CD14-positive monocyte (primary cell): ENCODE measurements at regions not wholly inside any gene's neighbourhood (a gene's known extent, or its start where the extent isn't known, plus 50 kb on each side); places are given as distances from the start of the nearest gene placed in this dataset.

Experiments used
- DNase-seq, 3 donors: peaks; one replicate each; pipeline ENCODE4 v3.0.0-alpha.2; 2011 to 2022
- H2AFZ ChIP-seq: 2 replicates; pipeline ENCODE4 v1.6.0; 2012; ENCODE audit warnings: mild to moderate bottlenecking, low read depth, low read length, inconsistent platforms; ENCODE audit not compliant: insufficient read depth, poor library complexity, severe bottlenecking
- H3K27ac ChIP-seq, 2 donors: 1 replicate in 1 of 2; 2 replicates in 1 of 2; pipeline ENCODE4 v1.5.1; 2012 to 2013; ENCODE audit warnings: low read length in 2 of 2, control low read depth in 1 of 2, inconsistent platforms in 1 of 2, low read depth in 1 of 2, mild to moderate bottlenecking in 1 of 2
- H3K27me3 ChIP-seq, 2 donors: one replicate each; pipeline versions ENCODE4 v1.6.0 to v1.6.1; 2011 to 2013; ENCODE audit warnings: low read length in 2 of 2; ENCODE audit not compliant: control insufficient read depth in 2 of 2, insufficient read depth in 2 of 2
- H3K36me3 ChIP-seq, 2 donors: replicated peaks in 1 of 2; 1 replicate in 1 of 2; 2 replicates in 1 of 2; pipeline versions ENCODE4 v1.5.1 to v1.6.1; 2012 to 2013; ENCODE audit warnings: low read length in 2 of 2, control low read depth in 1 of 2, inconsistent platforms in 1 of 2, mild to moderate bottlenecking in 1 of 2; ENCODE audit not compliant: insufficient read depth in 2 of 2, control insufficient read depth in 1 of 2
- H3K4me1 ChIP-seq, 2 donors: 1 replicate in 1 of 2; 2 replicates in 1 of 2; pipeline versions ENCODE4 v1.5.1 to v1.6.1; 2012 to 2013; ENCODE audit warnings: low read length in 2 of 2, control low read depth in 1 of 2, inconsistent platforms in 1 of 2, mild to moderate bottlenecking in 1 of 2, moderate library complexity in 1 of 2; ENCODE audit not compliant: insufficient read depth in 2 of 2, control insufficient read depth in 1 of 2
- H3K4me2 ChIP-seq: replicated peaks from 2 replicates; pipeline ENCODE3; 2012; ENCODE audit warnings: low read length, moderate library complexity, mild to moderate bottlenecking; ENCODE audit not compliant: poor library complexity, severe bottlenecking; ENCODE audit errors: extremely low read depth
- H3K4me3 ChIP-seq, 3 experiments: fragments of 200-600 bp in 1 of 3; sonication (generic) in 1 of 3; replicated peaks in 1 of 3; 1 replicate in 2 of 3; 2 replicates in 1 of 3; pipeline ENCODE4 v1.5.1; 2011 to 2013; ENCODE audit warnings: low read length in 3 of 3, mild to moderate bottlenecking in 3 of 3, control low read depth in 2 of 3, low read depth in 2 of 3, inconsistent platforms in 1 of 3, moderate library complexity in 1 of 3
- H3K79me2 ChIP-seq: 2 replicates; pipeline ENCODE4 v1.6.0; 2012; ENCODE audit warnings: mild to moderate bottlenecking, control low read depth, inconsistent platforms, low read length, moderate library complexity; ENCODE audit not compliant: insufficient read depth
- H3K9ac ChIP-seq: 2 replicates; pipeline ENCODE4 v1.6.0; 2017; ENCODE audit warnings: low read length, mild to moderate bottlenecking; ENCODE audit not compliant: insufficient read depth, poor library complexity, severe bottlenecking
- H3K9me3 ChIP-seq, 2 donors: replicated peaks in 1 of 2; 1 replicate in 1 of 2; 2 replicates in 1 of 2; pipeline versions ENCODE4 v1.5.1 to v1.6.1; 2012 to 2013; ENCODE audit warnings: low read length in 2 of 2, control low read depth in 1 of 2; ENCODE audit not compliant: control insufficient read depth in 1 of 2, insufficient read depth in 1 of 2
- H4K20me1 ChIP-seq: 2 replicates; pipeline ENCODE4 v1.6.0; 2012; ENCODE audit warnings: mild to moderate bottlenecking, low read length, control low read depth, moderate library complexity; ENCODE audit not compliant: insufficient read depth
- H3K27ac Mint-ChIP-seq, 7 donors: one replicate each; pipeline ENCODE4 v1.8.0; 2020; ENCODE audit warnings: mild to moderate bottlenecking in 7 of 7, mixed read lengths in 7 of 7, moderate library complexity in 6 of 7, inconsistent platforms in 2 of 7
- H3K27me3 Mint-ChIP-seq, 3 donors: one replicate each; pipeline ENCODE4 v1.8.0; 2021 to 2022; ENCODE audit warnings: low read depth in 3 of 3, mild to moderate bottlenecking in 3 of 3, mixed read lengths in 3 of 3, moderate library complexity in 3 of 3, inconsistent platforms in 1 of 3
- H3K36me3 Mint-ChIP-seq, 2 donors: one replicate each; pipeline ENCODE4 v1.8.0; 2020; ENCODE audit warnings: mixed read lengths in 2 of 2, inconsistent platforms in 1 of 2, mild to moderate bottlenecking in 1 of 2
- H3K4me1 Mint-ChIP-seq: one replicate; pipeline ENCODE4 v1.8.0; 2020; ENCODE audit warnings: mild to moderate bottlenecking, mixed read lengths
- H3K4me3 Mint-ChIP-seq, 2 donors: one replicate each; pipeline ENCODE4 v1.8.0; 2020; ENCODE audit warnings: mild to moderate bottlenecking in 2 of 2, mixed read lengths in 2 of 2, moderate library complexity in 1 of 2
- H3K9me3 Mint-ChIP-seq, 7 donors: one replicate each; pipeline ENCODE4 v1.8.0; 2020 to 2022; ENCODE audit warnings: mixed read lengths in 7 of 7, mild to moderate bottlenecking in 6 of 7, moderate library complexity in 6 of 7, inconsistent platforms in 2 of 7
- CTCF ChIP-seq: fragments of 200-600 bp; IDR thresholded peaks from one replicate; pipeline ENCODE4 v1.8.0; 2022; ENCODE audit warnings: antibody characterized with exemption, mild to moderate bottlenecking
- WGBS: methylation state at CpG from one replicate; pipeline ENCODE4 v1.1.5; 2013; ENCODE audit warnings: missing lambda C conversion rate; ENCODE audit not compliant: insufficient coverage; 5-methylcytosine and 5-hydroxymethylcytosine counted together
- intact Hi-C, 2 donors: fragments of 100-400 bp; cut with micrococcal nuclease; formaldehyde crosslinking; loops; one replicate each; pipeline versions ENCODE4 v1.15.0 to v1.15.1; 2023

- peaks cover 0 to 7% (median under 1%) of the 10 kb centered on the region in 7 donors for H3K9me3 Mint-ChIP-seq
- Histone ChIP-seq H3K79me2 (no peaks in the 10 kb centered on the region), H3K36me3 (no peaks in the 10 kb centered on the region), H3K27me3 (no peaks in the 10 kb centered on the region), H3K4me3 (no peak overlapping the region), H3K4me1 (no peaks in the 10 kb centered on the region), H3K4me2 (no peak overlapping the region), H2AFZ (no peak overlapping the region), H3K9ac (no peak overlapping the region), H3K27ac (no peak overlapping the region), H3K9me3 (peaks cover 0 to 10% of the 10 kb centered on the region in 2 donors), H4K20me1 (no peaks in the 10 kb centered on the region)
- H3K27ac Mint-ChIP-seq = no peak overlapping the region
- H3K36me3 Mint-ChIP-seq = no peaks in the 10 kb centered on the region
- H3K27me3 Mint-ChIP-seq = no peaks in the 10 kb centered on the region
- intact Hi-C loops = no loop called here
- no peaks in the 10 kb centered on the region for H3K4me1 Mint-ChIP-seq
- no peak for TF ChIP-seq CTCF
- DNase-seq = no peak
- H3K4me3 Mint-ChIP-seq = no peak overlapping the region
Observed at GRCh38 chr5:42235241-42235640, 188.0 kb upstream of the GHR start.

GRCh38 chr5:42235837-42236236 lies 187.4 kb upstream of the GHR start:
- Histone ChIP-seq H3K27me3 (no peaks in the 10 kb centered on the region), H2AFZ (no peak overlapping the region), H3K4me2 (no peak overlapping the region), H3K79me2 (no peaks in the 10 kb centered on the region), H3K27ac (no peak overlapping the region), H3K4me3 (no peak overlapping the region), H3K4me1 (no peaks in the 10 kb centered on the region), H3K9ac (no peak overlapping the region), H3K9me3 (peaks cover 0 to 5% of the 10 kb centered on the region in 2 donors), H4K20me1 (no peaks in the 10 kb centered on the region), H3K36me3 (no peaks in the 10 kb centered on the region)
- no peak for DNase-seq
- Mint-ChIP-seq H3K36me3 (no peaks in the 10 kb centered on the region), H3K9me3 (peaks cover 0 to 2% (median 0%) of the 10 kb centered on the region in 7 donors), H3K27me3 (peaks cover 0 to 2% (median 0%) of the 10 kb centered on the region in 3 donors), H3K27ac (no peak overlapping the region), H3K4me1 (no peaks in the 10 kb centered on the region), H3K4me3 (no peak overlapping the region)
- 100% methylated on average over 1 of the region's 3 CpGs for WGBS
- TF ChIP-seq CTCF = no peak
- intact Hi-C loops = no loop called here
